ENCODE measurements at regions not wholly inside any gene's neighbourhood (a gene's known extent, or its start where the extent isn't known, plus 50 kb on each side); places are given as distances from the start of the nearest gene placed in this dataset.

DNA sequence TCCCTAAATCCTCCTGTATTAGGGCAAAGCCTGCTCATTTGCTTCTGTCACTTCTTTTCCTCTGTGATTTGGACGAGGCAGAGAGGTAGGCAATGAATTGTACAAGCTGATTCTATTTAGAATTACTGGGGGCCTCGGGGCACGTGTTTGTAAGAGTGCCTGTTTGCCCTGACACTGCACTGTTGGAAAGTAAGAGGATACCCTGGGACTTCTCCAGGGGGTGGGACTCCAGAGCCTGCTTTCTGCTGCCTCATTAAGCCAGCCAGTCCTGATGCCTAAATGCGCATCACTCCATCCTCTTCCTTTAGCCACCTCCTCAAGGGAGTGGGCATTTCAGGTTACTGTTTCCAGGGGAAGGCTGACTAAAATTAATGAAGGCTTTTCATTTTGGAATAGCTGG lies 134.3 kb downstream of the TDRD15 start:
- TF ChIP-seq, protein P1, sequence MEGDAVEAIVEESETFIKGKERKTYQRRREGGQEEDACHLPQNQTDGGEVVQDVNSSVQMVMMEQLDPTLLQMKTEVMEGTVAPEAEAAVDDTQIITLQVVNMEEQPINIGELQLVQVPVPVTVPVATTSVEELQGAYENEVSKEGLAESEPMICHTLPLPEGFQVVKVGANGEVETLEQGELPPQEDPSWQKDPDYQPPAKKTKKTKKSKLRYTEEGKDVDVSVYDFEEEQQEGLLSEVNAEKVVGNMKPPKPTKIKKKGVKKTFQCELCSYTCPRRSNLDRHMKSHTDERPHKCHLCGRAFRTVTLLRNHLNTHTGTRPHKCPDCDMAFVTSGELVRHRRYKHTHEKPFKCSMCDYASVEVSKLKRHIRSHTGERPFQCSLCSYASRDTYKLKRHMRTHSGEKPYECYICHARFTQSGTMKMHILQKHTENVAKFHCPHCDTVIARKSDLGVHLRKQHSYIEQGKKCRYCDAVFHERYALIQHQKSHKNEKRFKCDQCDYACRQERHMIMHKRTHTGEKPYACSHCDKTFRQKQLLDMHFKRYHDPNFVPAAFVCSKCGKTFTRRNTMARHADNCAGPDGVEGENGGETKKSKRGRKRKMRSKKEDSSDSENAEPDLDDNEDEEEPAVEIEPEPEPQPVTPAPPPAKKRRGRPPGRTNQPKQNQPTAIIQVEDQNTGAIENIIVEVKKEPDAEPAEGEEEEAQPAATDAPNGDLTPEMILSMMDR (IDR thresholded peaks at IDR 0.05), result no peak
- no peak for TF ChIP-seq POLR2A (IDR thresholded peaks at IDR 0.05)

All from heart left ventricle (tissue), 13 donors.